Non-pigmented ciliary epithelial cell (primary cell): ENCODE measurements at regions not wholly inside any gene's neighbourhood (a gene's known extent, or its start where the extent isn't known, plus 50 kb on each side); places are given as distances from the start of the nearest gene placed in this dataset.
"Not testable (repeated sequence)": the region's sequence is repeated elsewhere in the genome, so short reads cannot be mapped to it uniquely, and the experiment has no call there.

ENCODE experiments used
- DNase-seq: peaks from one replicate; pipeline ENCODE4 v3.0.0-alpha.2; 2010; ENCODE audit warnings: low read depth

- peak; percentile 74 for DNase-seq
Observed at GRCh38 chr2:54065411-54065810, 50.0 kb upstream of the ACYP2 start.

DNA sequence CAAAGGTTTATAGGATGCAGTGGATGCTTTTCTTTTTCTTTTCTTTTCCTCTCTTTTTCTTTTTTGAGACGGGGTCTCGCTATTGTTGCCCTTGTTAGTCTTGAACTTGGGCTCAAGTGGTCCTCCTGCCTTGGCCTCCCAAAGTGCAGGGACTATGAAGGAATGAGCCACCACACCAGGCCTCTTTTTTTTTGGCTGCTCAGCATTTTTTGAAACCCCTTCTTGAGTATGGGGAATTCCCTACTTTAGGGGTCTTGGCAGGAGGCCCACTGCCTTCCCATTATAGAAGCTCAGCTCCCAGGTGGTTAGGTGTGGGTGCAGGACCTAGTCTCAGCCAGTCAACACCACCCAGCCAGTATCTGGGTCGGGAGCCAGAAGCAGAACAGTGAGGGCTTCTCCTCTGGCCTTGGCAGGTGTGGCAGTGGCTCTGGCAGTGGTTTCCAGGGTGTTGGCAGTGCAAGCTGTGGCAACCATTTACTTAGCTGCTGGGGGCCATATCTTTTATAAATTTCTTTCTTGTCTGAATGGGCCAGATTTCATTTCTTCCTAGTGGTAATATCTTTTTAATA lies 51.4 kb upstream of the ACYP2 start:
- DNase-seq, result no peak

DNA sequence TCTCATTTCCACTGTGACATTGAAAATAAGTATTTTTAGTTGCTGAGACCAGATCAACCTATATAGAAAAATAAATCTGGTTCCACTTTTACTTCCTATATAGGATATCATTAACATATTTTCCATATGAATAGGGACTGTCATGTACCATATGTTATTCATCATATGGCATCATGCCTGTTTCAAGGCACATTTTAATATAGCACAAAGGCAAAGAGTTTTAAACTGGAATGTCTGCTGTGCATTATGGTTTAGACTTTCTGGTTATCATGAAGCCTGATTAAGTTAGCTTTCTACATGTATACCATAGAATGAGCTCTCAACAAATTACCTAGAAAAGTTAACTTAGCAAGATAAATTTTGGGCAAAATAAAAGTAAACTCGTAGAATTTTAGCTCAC lies 53.0 kb upstream of the ACYP2 start:
- no peak for DNase-seq

DNA sequence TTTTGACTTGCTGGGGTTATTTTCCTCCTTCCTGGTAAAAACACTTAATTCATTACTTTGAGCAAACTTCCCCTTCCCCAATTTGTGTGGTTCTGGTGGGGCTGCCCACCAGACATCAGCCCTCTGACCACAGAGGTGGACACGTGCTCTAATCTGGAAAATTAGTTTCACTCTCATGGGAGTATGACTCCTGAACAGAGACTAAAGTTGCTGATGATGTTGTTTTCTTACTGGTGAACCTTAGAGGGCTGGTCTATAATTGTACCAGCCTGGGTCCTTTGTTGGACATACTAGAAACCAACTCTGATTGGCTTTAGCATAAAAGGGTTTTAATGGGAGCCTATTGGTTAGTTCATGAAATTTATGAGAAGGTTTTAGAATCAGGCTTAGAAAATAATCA lies 54.1 kb upstream of the ACYP2 start:
- no peak for DNase-seq

- no peak for DNase-seq
Observed at GRCh38 chr2:54059986-54060385, 55.4 kb upstream of the ACYP2 start.

- no peak for DNase-seq
Observed at GRCh38 chr2:54059504-54059903, 55.9 kb upstream of the ACYP2 start.

DNA sequence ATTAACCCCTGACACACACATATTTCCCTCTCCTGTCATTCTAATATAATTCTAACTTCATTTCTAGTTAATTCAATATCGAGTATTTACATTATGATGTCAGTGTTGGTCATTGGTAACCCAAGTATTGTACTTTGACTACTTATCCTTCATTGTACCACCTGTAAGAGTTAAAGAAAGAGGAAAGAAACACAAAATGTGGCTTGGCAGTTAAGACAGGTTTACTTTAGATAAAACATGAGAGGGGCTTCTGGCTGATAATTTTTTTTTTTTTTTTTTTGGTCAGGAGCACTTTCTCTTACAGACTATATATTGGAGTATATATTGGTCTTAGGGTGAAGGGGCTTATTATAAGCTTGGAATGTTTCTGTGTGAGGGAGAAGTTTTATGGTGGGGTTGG lies 57.0 kb upstream of the ACYP2 start:
- DNase-seq, result no peak

- DNase-seq, result no peak
Observed at GRCh38 chr2:54054774-54055173, 60.6 kb upstream of the ACYP2 start.

- DNase-seq, result no peak
Observed at GRCh38 chr2:54054271-54054670, 61.1 kb upstream of the ACYP2 start.

- no peak for DNase-seq
Observed at GRCh38 chr2:54053830-54054229, 61.6 kb upstream of the ACYP2 start.

- DNase-seq, result no peak
Observed at GRCh38 chr2:54052825-54053718, 62.3 kb upstream of the ACYP2 start.

DNA sequence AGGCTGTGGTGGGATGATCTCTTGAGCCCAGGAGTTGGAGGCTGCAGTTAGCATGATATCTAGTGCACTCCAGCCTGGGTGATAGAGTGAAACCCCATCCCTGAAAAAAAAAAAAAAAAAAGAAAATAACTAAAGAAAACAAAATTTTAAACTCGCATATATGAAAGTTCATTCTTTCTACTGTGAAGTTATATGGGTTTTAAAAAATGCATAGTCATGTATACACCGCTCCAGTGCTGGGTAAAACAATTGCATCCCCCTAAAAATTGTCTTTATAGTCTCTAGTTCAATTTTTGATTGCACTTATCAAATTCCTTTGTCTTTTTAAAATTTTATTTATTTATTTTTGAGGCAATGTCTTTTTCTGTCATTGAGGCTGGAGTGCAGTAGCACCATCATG lies 65.0 kb upstream of the ACYP2 start:
- no peak for DNase-seq

- DNase-seq, result no peak
Observed at GRCh38 chr2:54049365-54049764, 66.0 kb upstream of the ACYP2 start.

DNA sequence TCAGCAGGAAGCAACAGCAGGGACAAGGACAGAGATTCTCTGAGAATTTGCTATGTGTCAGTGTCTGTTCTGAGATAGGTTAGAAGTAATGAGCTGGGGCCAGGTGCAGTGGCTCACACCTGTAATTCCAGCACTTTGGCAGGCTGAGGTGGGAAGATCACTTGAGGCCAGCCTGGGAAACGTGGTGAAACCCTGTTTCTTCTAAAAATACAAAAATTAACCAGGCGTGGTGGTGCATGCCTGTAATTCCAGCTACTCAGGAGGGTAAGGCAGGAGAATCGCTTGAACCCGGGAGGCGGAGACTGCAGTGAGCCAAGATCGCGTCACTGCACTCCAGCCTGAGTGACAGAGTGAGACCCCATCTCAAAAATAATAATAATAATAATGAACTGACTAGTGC lies 66.5 kb upstream of the ACYP2 start:
- not testable (repeated sequence) for DNase-seq

- DNase-seq, result no peak
Observed at GRCh38 chr2:54048117-54048785, 67.2 kb upstream of the ACYP2 start.

DNA sequence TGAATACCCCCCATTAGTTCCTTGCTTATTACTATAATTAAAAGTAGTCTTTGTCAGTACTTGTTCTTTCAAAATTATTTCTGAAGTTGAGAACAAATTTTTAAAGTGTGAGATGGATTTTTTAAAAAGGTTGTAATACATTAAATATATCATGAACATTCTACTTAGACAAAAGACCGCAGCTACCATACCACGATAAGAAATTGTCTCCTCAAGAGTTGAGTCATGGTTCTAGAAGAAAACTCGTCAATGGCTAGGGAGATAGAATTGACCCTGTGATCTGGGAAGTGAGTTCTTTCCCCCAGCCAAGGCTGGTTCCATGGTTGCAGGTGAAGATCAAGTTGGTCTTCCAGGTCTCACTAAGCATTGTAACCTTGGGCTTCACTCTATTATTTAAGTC lies 67.8 kb upstream of the ACYP2 start:
- no peak for DNase-seq

DNA sequence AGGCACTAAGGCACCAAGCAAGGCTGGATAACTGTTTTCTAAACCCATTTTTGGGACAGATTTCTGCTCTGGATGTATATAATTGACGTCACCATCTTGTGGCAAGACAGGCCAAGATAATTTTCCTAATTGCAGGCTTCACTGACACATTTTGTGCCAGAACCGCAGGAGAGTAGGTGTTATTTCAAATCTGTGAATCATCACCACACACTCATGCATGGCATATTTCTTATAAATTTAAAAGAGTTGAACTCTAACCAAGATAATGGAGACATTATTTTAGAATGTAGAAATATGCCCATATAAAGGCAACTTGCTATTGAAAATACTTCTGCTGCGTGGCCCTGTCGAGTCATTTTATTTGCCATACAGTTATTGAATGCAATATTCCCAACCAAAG lies 68.3 kb upstream of the ACYP2 start:
- no peak for DNase-seq

DNA sequence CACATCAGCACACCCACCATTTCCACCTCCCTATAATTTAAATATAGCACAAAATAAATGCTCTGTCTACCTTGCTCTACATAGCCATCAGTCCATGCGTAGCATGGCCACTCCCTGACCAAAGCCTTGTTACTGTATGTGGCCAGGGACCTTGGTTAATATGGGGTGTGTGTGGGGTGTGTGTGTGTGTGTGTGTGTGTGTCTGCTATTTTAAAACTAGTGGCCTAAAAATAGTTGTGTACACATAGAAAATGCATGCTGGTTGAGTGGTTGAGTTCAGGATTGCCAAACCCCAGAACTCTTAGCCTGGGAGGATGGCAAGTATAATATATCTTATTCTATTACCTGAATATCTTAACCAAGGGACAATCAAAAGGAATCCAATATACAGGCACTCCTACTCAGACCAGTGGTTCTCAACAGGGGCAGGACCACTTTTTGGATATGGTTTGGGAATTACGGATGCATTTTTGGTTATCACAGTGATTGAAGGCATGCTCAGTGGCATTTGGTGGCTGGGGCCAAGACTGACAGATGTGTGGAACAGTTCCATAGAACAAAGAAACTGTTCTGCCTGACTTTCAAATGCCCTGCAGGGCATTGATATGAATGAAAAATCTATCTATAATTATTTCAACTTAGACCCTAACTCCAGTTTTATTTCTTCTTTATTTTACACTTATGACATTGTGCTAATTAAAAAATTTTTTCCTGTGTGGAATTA lies 72.3 kb upstream of the PSME4 start:
- DNase-seq, result no peak

DNA sequence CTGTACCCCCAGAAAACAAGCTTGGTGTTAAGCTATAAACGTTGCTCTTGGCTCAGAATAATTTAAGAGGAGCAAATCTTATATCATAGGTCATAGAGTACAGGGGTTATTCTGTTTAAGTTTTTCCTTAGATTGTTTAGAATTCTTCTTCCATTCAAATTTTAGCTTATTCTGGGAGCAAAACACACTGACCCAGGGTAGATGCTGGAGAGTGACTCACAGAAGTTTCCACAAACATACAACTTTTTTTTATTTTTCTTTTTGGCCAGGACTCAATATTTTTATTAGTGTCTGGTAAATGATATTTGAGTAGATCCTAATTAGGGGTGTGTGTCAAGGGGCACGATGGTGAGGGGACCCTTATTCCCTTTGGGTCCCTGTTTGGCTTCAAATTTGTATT lies 71.5 kb upstream of the PSME4 start:
- no peak for DNase-seq

- DNase-seq, result no peak
Observed at GRCh38 chr2:54041135-54041534, 70.3 kb upstream of the PSME4 start.

DNA sequence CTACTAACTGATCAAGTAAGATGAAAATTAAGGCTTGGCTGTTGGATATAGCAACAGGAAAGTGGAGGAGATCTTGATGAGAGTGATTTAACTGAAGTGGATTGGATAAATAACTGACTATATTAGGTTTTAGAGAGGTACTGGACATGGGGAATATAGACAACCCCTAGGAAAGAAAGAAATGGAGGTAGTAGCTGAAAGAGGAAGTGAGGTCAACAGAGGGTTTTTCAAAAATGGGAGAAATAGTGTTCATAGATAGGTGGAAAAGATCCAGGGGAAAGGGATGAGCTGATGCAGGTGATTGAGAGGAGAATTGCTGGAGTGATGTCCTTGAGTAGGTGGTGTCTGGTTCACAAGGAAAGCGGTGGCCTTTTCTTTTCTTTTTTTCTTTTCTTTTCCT lies 69.9 kb upstream of the PSME4 start:
- no peak for DNase-seq

GRCh38 chr2:54040250-54040649 lies 69.5 kb upstream of the PSME4 start:
- DNase-seq, result no peak

DNA sequence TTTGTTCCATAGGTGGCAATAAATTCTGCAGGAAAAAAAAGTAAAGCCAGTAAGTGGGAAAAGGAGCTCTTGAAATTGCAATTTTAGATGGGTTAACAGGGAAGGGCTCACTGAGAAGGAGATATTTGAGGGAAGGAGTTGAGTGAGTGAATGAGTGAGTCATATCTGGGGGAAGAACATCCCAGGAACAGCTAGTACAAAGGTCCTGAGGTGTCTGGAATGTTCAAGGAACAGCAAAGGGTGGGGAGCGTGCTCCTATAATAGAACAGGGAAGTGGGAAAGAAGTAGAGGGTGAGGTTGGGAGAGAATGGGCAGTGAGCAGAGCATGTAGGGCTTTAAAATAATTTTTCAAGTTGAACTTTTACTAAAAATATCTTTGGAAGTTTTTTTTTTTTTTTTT lies 68.0 kb upstream of the PSME4 start:
- no peak for DNase-seq
